ENCODE measurements at regions not wholly inside any gene's neighbourhood (a gene's known extent, or its start where the extent isn't known, plus 50 kb on each side); places are given as distances from the start of the nearest gene placed in this dataset.
A peak's percentile ranks its signal among the peaks of the same experiment; 100 is the strongest.

DNA sequence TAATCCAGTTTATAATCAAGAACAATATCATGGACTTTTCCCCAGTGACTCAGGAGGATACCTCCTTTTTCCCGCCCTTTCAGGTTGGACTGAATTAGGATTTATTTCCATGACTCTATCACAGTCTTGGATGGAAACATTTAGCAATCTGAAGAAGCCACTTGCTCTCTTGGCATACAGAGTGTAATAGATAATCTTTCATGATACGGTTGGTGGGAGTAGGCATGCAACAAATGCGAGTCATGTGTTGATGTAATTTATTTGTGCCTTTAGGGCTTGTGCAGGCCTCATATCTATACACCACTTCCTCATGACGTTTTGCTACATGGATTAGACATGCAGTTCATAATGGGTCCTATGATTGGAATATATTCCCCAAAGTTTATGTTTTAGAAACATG is 54.2 kb upstream of the MCTP2 start:
- DNase-seq, result no peak

DNA sequence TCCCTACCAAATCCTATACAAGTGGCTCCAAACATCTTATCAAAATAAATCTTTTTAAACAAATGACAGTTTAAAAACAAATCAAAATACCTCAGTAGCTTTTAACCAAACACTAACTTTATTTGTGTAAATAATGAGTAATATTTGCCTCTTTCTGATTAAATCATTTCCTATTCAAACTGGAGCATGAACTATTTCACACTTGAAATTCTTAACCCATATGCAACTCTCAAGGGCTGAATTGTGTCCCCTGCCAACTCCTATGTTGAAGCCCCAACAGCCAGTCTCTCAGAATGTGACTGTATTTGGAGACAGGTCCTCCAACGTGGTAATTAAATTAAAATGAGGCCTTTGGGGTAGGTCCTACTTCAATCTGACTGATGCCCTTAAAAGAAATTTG is 55.9 kb upstream of the MCTP2 start:
- no peak for DNase-seq

- peak; percentile 10 to 15 for DNase-seq
Observed at GRCh38 chr15:94174399-94174802, 57.0 kb upstream of the MCTP2 start.

DNA sequence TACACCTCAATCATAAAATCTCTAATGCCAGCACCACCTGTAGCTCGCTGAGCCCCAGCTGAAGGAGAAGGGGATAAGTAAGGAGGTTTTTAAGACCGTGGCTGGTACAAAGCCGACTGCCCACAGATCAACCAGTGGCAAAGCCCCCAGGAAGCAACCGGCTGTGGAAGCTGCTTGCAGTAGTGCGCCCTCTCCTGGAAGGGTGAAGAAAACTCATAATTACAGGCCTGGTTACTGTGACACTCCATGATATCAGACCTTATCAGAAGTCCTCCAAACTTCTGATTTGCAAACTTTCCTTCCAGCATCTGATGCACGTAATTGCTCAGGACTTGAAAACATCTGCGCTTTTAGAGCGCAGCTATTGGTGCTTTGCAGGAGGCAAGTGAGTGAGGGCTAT is 63.1 kb upstream of the MCTP2 start:
- no peak for DNase-seq

DNA sequence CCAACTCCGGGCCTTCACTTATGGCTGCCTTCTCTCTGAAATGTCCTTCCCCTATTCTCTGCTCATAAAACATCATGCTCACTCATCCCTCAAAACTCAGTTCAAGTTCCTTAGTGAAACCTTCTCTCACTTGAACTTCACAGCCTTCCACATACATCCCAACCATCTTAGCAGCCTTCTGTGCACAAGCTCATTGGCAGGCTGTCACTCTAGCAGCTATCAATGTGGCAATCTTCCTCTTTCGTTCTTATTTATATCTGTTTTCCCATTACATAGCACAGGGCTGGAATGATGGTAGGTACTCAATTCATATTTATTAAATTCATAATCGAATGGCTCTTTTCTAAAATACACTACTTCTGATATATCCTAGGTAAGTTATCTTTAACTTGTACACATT is 66.4 kb upstream of the MCTP2 start:
- no peak for DNase-seq

DNA sequence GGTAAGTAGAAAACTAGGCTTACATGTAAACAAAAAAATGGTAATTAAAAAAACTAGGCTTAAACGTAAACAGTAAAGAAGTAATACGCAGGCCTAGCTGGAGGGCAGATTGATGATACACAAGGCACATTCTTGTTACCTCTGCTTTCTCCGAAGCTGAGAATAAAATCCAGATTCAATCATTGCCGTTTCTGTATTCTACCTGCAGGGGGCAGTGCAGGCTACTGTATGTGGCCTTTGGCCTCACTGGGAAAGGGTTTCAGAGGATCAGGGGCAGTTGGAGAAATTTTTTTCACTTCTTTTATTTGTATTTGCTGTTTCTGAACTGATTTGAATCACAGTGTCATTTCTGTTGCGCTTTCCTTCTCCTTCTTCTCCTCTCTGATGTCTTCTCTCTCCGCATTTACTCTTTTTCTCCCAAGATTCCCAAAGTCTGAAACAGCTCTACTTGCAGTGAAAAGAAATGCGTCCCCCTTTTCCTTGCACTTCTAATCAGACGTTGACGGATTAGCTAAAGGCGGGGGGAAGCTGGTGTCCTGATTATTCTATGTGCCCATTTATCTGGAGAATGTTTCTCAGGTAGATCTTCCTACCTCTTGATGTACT is 67.1 kb upstream of the MCTP2 start:
- DNase-seq, result peak; percentile 51 to 69

DNA sequence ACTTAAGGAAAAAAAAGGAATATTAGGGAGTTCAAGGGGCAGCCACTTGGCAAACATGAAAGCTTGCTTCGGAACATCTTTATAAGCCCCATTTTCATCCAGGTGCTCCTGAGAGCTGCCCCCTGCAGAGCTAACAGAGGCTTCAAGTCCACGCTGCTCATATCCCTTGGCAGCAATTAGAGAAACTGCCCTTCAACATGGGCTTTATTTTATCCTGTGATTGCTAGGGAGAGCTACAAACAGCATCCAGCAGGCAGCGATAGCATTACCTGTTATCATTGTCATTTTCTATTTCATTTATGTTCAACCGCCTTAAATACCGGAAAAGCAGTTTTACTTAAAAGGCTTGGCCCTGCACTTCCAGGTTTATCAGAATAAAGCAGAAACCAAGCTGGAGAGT is 68.4 kb upstream of the MCTP2 start:
- no peak for DNase-seq

- DNase-seq, result no peak
Observed at GRCh38 chr15:94154255-94154654, 77.1 kb upstream of the MCTP2 start.

DNA sequence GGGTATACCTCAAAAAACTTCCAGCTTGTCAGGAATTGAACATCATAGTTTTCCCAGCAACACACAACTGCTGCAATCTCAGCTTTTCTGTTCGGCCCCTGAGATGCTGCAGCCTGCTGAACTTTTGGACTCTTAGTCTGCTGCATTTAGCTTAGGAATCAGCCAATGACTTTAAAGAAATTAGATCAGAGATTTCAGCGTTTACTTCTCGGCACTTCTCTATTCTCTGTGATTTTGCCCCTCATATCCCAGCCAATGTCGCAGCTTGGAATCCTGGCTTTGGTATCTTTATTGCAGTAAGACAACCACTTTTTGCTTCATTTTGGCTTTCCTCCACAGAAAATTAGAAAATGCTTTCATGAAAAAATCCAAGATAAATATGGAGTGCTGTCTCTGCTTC is 86.3 kb upstream of the MCTP2 start:
- DNase-seq, result no peak

- no peak for DNase-seq
Observed at GRCh38 chr15:94141802-94142201, 89.6 kb upstream of the MCTP2 start.

GRCh38 chr15:94135486-94136147 is 95.7 kb upstream of the MCTP2 start:
- DNase-seq, result no peak

- no peak for DNase-seq
Observed at GRCh38 chr15:94131875-94132274, 99.5 kb upstream of the MCTP2 start.

DNA sequence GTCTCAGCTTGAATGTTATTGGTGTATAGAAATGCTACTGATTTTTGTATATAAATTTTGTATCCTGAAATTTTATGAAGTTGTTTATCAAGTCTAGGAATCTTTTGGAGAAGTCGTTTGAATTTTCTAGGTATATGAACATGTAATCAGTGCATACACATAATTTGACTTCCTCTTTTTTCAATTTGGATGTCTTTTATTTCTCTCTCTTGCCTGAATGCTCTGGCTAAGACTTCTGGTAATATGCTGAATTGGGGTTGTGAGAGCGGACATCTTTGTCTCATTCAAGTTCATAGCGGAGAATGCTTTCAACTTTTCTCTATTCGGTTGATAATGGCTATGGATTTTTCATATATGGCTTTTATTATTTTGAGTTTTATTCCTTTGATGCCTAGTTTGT is 100.9 kb upstream of the MCTP2 start:
- no peak for DNase-seq

DNA sequence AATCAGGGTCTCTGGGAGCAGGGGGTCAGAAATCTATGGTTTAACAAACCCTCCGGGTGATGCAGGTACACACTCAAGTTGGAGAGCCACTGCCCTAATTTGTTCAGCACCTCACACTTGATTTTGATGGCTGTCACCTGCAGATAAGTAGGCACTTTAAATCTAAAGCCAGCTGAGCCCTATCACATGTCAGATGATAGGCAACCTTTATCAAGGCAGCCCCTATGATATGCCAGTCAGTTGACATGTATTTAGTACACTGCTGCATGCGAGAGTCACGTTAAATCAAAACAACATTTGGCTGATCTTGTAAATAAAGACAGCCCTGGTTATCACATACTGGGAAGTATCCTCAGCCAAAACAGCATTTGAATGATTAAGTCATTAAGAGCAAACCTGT is 104.4 kb upstream of the MCTP2 start:
- DNase-seq, result no peak

DNA sequence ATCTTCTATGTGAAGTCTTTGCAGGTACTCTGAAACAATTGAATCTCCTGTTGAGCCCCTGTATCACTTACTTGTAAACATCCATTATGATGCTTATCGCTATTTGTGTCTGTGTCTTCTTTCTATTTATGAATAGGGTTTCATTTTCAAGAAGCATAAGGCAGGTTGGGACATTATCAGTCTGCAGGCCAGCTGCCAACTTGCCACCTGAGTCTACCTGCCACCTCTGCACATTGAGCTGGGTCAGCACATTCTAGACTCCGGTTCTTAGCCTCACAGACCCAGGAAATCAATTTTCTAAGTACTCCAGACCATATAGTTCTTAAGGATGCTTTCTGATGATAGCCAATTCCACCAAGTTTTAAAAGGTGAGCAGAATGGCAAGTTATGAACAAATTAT is 105.7 kb upstream of the MCTP2 start:
- no peak for DNase-seq

- no peak for DNase-seq
Observed at GRCh38 chr15:94125156-94125555, 106.2 kb upstream of the MCTP2 start.

DNA sequence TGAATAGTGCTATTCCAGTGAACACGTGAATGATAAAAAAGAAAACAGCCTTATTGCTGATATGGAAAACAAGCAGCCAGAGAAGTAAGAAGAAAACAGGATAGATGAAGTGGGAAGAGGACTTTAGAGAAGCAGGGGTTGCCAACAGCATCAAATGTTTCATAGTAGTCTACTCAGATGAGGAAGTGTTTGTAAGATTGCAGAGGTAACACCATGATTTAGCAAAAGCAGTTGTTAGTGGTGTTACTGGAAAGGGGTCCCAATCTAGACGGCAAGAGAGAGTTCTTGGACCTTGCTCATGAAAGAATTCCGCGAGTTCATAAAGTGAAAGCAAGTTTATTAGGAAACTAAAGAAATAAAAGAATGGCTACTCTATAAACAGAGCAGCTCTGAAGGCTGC is 108.8 kb upstream of the MCTP2 start:
- DNase-seq, result no peak

GRCh38 chr15:94119923-94120775 is 111.2 kb upstream of the MCTP2 start:
- peak; percentile 19 to 43 for DNase-seq

- DNase-seq, result no peak
Observed at GRCh38 chr15:94119298-94119811, 112.0 kb upstream of the MCTP2 start.

DNA sequence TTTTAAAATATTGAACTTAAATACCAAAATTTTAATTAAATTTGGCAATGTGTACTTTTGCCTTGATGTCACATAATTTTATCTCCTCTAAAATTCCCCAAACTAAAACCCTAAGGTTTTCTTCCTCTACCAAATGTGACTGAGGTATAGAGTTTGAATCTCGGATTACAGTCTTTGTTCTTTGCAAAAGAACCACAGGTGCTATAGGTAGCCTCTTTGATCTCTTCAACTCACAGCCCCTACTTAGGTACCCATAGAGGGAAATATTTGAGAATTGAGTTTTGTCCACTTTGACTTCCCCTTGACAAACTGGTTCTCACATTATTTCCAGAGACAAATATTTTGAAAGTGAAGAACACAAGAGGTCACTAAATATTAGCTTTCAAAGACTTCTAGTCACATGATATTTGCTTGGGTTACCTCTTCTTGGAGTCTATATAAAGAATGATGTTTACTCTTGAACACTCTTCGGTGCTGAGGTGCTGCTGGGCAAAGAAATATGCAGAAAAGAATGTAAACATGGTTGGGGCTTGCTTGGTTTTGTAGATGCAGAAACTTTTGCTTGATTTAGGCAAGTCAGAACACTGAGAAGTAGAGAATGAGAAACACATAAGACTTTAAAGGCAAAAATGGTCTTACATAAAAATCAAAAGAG is 120.8 kb upstream of the MCTP2 start:
- DNase-seq, result no peak

GRCh38 chr15:94107652-94108051 is 123.7 kb upstream of the MCTP2 start:
- DNase-seq, result no peak

GRCh38 chr15:94105760-94106159 is 125.6 kb upstream of the MCTP2 start:
- no peak for DNase-seq

- DNase-seq, result no peak
Observed at GRCh38 chr15:94100863-94101262, 130.5 kb upstream of the MCTP2 start.
